GM12892 (cell line): ENCODE measurements at regions not wholly inside any gene's neighbourhood (a gene's known extent, or its start where the extent isn't known, plus 50 kb on each side); places are given as distances from the start of the nearest gene placed in this dataset.

Experiments
- POLR2AphosphoS5 ChIP-seq: IDR thresholded peaks from 2 replicates; pipeline ENCODE4 v1.6.1; 2011; ENCODE audit warnings: low read depth, low read length, control low read depth
- TAF1 ChIP-seq: IDR thresholded peaks from 2 replicates; pipeline ENCODE4 v1.6.1; 2011; ENCODE audit warnings: low read depth, mild to moderate bottlenecking, control low read depth, low read length, borderline replicate concordance

DNA sequence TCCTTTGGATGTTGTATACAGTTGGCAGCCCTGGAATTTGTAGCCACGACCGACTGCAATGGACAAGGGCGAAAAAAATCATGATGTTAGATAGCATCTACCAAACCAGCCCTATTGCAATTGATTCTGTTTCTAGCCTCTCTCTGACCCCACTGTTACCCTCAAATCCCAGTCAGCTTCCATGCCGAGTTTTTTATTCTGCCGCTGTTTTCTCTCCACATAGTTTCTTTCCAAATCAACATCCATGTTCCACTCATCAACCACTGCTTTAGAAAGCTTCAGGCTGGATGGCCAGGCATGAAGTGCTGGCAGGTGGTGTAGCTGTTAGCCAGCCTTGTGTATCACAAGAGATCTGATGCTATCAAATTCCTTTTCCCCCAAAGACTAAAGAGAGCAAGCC lies 272.8 kb downstream of the FIGN start:
- no peak for TF ChIP-seq TAF1
- TF ChIP-seq POLR2AphosphoS5 = no peak
